Lower leg skin (tissue), 3 donors: ENCODE measurements at regions not wholly inside any gene's neighbourhood (a gene's known extent, or its start where the extent isn't known, plus 50 kb on each side); places are given as distances from the start of the nearest gene placed in this dataset.

ENCODE experiments used
- CTCF ChIP-seq, 3 donors: fragments of 450-650 bp; IDR thresholded peaks; one replicate each; pipeline ENCODE4 v1.5.1; 2016; ENCODE audit warnings: antibody characterized with exemption in 3 of 3, mild to moderate bottlenecking in 3 of 3, moderate library complexity in 2 of 3
- POLR2A ChIP-seq, 2 donors: fragments of 450-650 bp; IDR thresholded peaks; one replicate each; pipeline ENCODE4 v1.6.1; 2016 to 2017; ENCODE audit warnings: antibody characterized with exemption in 2 of 2, mild to moderate bottlenecking in 1 of 2, moderate library complexity in 1 of 2

GRCh38 chr16:55125818-55126385 is 195.2 kb downstream of the IRX5 start:
- TF ChIP-seq CTCF (IDR thresholded peaks at IDR 0.05) (no peak), POLR2A (IDR thresholded peaks at IDR 0.05) (no peak)
